Spinal cord (tissue), 9 donors: ENCODE measurements at regions not wholly inside any gene's neighbourhood (a gene's known extent, or its start where the extent isn't known, plus 50 kb on each side); places are given as distances from the start of the nearest gene placed in this dataset.
"Not testable (repeated sequence)": the region's sequence is repeated elsewhere in the genome, so short reads cannot be mapped to it uniquely, and the experiment has no call there.

Source experiments
- DNase-seq, 6 donors: peaks; one replicate each; pipeline versions ENCODE4 v3.0.0 to v3.0.0-alpha.2; 2013 to 2015; ENCODE audit warnings: low spot score in 6 of 6, low read depth in 4 of 6
- H3K27ac ChIP-seq: one replicate; pipeline ENCODE4 v1.5.1; 2013; ENCODE audit warnings: low read depth, low read length, control low read depth
- H3K27me3 ChIP-seq: one replicate; pipeline ENCODE4 v1.6.1; 2013; ENCODE audit warnings: low read length; ENCODE audit not compliant: control insufficient read depth, insufficient read depth
- H3K36me3 ChIP-seq: one replicate; pipeline ENCODE4 v1.6.1; 2013; ENCODE audit warnings: low read length; ENCODE audit not compliant: control insufficient read depth, insufficient read depth
- H3K4me1 ChIP-seq: one replicate; pipeline ENCODE4 v1.6.1; 2013; ENCODE audit warnings: low read length; ENCODE audit not compliant: control insufficient read depth, insufficient read depth
- H3K4me3 ChIP-seq: one replicate; pipeline ENCODE4 v1.5.1; 2013; ENCODE audit warnings: low read depth, low read length, control low read depth
- H3K9me3 ChIP-seq: one replicate; pipeline ENCODE4 v1.6.1; 2013; ENCODE audit warnings: low read length; ENCODE audit not compliant: control insufficient read depth, insufficient read depth
- WGBS: methylation state at CpG from one replicate; pipeline ENCODE4 v1.1.5; 2013; ENCODE audit warnings: missing lambda C conversion rate; ENCODE audit not compliant: insufficient coverage; 5-methylcytosine and 5-hydroxymethylcytosine counted together
- donor health status: healthy.

DNA sequence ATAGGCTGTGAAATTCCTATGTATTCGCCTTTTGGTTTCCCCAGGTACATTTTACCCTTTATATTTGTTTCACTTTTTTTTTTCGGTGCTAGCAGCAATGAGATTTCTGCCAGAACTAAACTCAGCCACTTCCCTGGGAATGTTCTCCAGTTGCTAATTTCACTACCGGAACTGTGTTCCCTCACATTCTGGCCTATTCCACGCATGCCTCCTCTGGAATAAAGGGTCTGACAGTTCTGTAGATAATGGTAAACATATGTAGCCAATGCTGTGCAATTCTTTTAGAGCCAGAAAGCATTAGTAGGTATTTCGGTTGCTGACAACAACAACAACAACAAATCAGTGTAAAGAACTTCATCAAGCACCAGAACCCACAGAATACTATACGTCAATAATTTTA is 96.1 kb upstream of the TBX18 start:
- Histone ChIP-seq H3K36me3 (no peaks in the 10 kb centered on the region), H3K27me3 (no peaks in the 10 kb centered on the region), H3K9me3 (no peaks in the 10 kb centered on the region), H3K4me3 (no peak overlapping the region), H3K4me1 (no peaks in the 10 kb centered on the region), H3K27ac (no peak overlapping the region)
- WGBS: 85% methylated on average over 2 of the region's 6 CpGs
- no peak for DNase-seq

DNA sequence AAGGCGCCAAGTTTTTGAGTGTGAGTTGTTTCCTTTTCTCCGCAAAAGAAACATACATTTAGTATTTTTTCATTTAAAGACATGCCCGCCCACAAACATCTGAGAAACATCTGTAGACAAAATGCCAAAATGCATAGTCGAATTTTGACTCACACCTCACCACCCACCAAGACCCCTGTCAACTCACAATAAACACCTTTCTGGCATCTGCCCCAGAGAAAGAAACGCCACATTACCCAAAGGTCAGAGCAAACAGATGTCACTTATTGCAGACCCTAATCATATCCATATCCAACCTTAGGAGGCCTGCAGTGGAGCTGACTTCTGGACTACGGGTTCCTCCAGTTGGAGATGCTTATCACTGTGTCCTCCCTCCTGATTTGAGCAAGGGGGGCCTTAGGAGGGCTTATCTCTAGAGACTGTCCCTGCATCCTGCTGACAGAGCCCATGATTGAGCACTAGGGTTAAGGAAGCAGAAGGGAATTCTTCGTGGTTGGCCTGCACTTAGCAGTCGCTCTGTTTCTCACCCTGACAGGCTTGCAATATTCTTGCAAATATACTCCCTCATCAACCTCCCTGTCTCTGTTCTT is 90.5 kb upstream of the TBX18 start:
- no peaks in the 10 kb centered on the region for H3K4me1 ChIP-seq
- no peaks in the 10 kb centered on the region for H3K36me3 ChIP-seq
- no peaks in the 10 kb centered on the region for H3K9me3 ChIP-seq
- H3K4me3 ChIP-seq: no peak overlapping the region
- peak in 1 of 6 donors; percentile 3 for DNase-seq
- WGBS: 91% methylated on average over 3 of the region's 8 CpGs
- no peak overlapping the region for H3K27ac ChIP-seq
- H3K27me3 ChIP-seq: no peaks in the 10 kb centered on the region

DNA sequence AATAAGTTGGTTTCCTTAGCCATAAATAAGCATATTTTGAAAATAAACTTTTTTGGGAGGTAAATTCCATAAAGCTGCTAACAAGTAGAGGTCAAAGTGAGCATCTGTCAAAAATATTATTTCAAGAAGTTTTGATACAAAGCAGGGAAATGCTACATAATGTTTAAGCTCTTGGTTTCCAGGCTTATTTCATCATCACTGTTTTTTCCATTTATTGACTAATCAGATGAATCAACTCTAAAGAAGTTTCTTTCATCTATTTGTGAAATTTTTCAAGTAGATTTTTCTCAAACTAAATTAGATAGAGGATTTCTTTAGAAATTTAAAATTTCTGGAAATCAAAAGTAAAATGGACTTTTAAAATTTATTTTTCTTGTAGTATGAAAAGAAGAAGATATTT is 89.5 kb upstream of the TBX18 start:
- Histone ChIP-seq H3K4me1 (no peaks in the 10 kb centered on the region), H3K9me3 (no peaks in the 10 kb centered on the region), H3K27me3 (no peaks in the 10 kb centered on the region), H3K36me3 (no peaks in the 10 kb centered on the region), H3K4me3 (no peak overlapping the region), H3K27ac (no peak overlapping the region)
- DNase-seq: no peak

DNA sequence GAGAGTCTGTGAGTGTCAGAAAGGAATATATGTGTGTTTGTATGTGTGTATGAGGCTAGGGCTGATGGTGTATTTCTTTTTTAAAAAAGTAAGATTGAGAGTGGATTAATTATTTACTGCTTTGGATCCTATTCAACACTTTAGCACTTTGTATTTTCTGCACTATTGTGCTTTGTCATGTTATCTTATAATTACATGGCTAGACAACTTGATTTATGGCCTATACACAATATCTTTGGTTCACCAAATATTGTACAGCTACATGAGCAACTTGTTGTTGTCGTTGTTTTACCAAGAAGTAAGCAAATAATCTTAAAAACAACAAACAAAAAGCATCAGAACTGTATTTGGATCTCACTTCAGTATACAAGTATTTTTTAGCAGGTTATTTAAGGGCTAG is 84.6 kb upstream of the TBX18 start:
- Histone ChIP-seq H3K27me3 (no peaks in the 10 kb centered on the region), H3K27ac (no peak overlapping the region), H3K9me3 (no peaks in the 10 kb centered on the region), H3K4me1 (no peaks in the 10 kb centered on the region), H3K36me3 (no peaks in the 10 kb centered on the region), H3K4me3 (no peak overlapping the region)
- no peak for DNase-seq
- no CpG with 5 or more reads among the region's 1 CpG for WGBS

DNA sequence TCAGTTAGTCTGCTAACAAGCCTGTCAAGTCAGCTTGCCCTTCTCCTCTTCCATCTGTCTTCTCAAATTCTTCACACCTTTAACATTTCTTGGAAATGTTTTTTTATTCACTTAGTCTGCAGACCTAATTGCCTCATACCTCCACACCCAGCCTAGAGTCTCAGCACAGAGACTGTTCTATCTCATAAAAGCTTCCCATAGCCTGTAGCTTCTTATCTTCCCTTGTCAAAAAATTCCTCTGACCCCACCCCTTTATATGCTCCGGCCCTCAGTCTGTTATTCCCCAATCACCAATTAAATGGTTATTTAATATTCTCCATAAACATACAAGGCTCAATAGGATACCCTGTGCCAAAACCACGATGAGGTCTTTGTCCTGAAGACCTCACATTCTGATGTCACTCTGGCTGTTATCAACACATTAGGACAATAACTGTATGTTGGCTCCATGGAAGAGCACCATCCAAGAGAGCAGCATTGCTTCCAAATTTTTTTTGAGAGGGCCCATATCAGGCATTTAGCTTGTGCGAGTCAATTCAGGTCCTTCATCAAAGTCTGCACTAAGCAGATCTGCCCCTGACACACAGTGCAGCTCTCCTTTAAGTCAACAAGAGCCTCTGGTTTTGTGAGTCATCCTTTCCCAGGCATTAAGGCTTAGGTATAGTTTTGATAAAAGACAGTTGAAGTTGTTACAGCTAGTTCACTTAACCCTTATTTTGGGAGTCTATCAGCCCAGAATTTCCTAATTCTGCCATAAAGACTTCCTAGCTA is 83.2 kb upstream of the TBX18 start:
- H3K27ac ChIP-seq: no peak overlapping the region
- no peaks in the 10 kb centered on the region for H3K9me3 ChIP-seq
- no peak overlapping the region for H3K4me3 ChIP-seq
- WGBS: 94% methylated on average over 3 of the region's 3 CpGs
- no peaks in the 10 kb centered on the region for H3K27me3 ChIP-seq
- no peaks in the 10 kb centered on the region for H3K4me1 ChIP-seq
- H3K36me3 ChIP-seq: no peaks in the 10 kb centered on the region
- no peak for DNase-seq

DNA sequence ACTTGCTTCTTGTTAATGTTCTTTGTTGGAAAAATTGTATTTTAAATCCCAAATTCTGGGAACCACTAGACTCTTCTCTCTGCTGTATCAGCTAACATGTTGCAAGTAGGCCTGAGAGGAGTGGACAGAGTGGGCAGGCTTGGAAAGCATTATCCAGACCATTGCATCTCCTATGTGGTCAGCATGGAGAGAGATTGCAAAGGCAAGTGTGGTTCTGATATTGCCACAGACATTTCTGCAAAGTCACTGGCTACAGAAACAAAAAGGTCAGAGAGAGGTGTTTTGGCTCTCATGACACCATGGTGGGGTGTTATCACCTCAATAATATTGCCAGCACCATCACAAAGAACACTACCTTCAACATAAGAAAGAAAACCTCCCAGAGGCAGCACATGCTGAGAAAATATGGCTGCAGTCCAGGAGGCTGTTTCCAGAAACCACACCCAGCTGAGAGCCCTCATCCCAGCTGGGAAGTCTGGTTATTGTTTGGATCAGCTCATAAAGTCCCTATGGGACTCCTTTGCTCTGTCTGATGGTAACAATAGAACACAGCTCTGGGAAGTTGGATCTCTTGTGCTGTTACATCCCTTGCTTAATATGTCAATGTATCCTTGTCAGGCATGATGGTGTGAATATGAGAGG is 78.2 kb upstream of the TBX18 start:
- Histone ChIP-seq H3K36me3 (no peaks in the 10 kb centered on the region), H3K9me3 (no peaks in the 10 kb centered on the region), H3K4me1 (no peaks in the 10 kb centered on the region), H3K27ac (no peak overlapping the region), H3K4me3 (no peak overlapping the region), H3K27me3 (no peaks in the 10 kb centered on the region)
- DNase-seq: peak in 1 of 6 donors; percentile 7

DNA sequence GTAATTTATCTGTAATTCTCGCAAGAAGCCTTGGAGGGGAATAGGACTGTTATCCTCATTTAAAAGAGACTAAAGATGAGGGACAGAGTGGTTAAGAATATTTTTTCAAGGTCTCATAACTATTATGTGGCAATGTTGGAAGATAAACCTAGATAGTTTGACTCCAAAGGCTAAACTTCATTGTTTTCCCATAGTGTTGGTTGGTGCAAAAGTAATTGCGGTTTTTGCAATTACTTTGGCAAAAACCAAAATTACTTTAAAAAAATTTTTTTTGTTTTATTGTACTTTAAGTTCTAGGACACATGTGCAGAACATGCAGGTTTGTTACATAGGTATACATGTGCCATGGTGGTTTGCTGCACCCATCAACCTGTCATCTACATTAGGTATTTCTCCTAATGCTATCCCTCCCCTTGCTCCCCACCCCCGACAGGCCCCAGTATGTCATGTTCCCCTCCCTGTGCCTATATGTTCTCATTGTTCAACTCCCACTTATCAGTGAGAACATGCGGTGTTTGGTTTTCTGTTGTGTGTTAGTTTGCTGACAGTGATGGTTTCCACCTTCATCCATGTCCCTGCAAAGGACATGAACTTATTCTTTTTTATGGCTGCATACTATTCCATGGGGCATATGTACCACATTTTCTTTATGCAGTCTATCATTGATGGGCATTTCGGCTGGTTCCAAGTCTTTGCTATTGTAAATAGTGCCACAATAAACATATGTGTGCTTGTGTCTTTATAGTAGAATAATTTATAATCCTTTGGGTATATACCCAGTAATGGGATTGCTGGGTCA is 72.9 kb upstream of the TBX18 start:
- H3K4me3 ChIP-seq, H3K36me3 ChIP-seq, DNase-seq, H3K9me3 ChIP-seq, H3K4me1 ChIP-seq, H3K27ac ChIP-seq, H3K27me3 ChIP-seq: not testable (repeated sequence)
- 100% methylated on average over 1 of the region's 5 CpGs for WGBS

DNA sequence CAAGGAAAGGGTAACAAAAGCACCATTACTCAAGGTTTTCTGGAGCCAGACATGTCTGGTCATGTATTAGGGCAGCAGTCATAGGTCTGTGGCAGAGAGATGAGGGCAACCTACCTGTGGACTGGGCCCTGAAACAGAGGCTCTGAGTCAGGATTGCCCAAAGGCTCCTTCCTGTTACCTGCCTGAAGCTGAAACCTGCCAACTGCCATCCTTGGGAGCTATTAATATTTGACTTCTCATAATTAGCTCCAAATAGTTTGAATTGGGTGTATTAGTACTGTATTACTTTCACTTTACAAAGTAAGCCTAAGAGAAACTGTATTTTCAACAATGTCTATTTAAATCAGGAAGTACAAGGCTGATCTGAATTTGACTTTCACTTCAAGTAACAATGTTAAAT is 72.0 kb upstream of the TBX18 start:
- Histone ChIP-seq H3K27ac (no peak overlapping the region), H3K9me3 (no peaks in the 10 kb centered on the region), H3K36me3 (no peaks in the 10 kb centered on the region), H3K27me3 (no peaks in the 10 kb centered on the region), H3K4me3 (no peak overlapping the region), H3K4me1 (no peaks in the 10 kb centered on the region)
- DNase-seq: no peak

DNA sequence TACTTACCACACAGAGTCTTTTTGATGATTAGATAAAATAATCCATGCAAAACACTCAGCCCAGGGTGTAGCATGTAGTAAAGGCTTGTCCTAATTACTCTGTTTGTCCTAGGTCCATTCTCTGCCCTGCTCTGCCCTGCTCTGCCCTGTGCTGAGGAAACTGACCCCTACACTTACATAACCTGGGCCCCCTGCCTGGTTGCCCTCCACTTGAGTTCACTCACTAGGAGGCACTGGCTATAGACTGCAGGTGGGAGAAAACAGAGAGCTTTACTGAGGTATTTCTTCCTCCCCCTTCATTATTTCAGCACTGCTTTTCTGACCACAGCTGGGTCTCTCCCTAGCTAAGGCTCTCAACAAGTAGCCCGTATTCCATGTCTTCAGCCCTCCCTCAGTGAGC is 70.9 kb upstream of the TBX18 start:
- Histone ChIP-seq H3K27me3 (no peaks in the 10 kb centered on the region), H3K36me3 (no peaks in the 10 kb centered on the region), H3K4me3 (no peak overlapping the region), H3K4me1 (no peaks in the 10 kb centered on the region), H3K9me3 (no peaks in the 10 kb centered on the region), H3K27ac (no peak overlapping the region)
- DNase-seq: no peak
- 38% methylated on average over 1 of the region's 1 CpG for WGBS
